Fibroblast of lung (primary cell): ENCODE measurements at regions not wholly inside any gene's neighbourhood (a gene's known extent, or its start where the extent isn't known, plus 50 kb on each side); places are given as distances from the start of the nearest gene placed in this dataset.

Experiments
- DNase-seq, 2 donors: peaks; one replicate each; pipeline versions ENCODE4 v3.0.0 to v3.0.0-alpha.2; 2010; ENCODE audit warnings: low read depth in 2 of 2
- H2AFZ ChIP-seq: 2 replicates; pipeline ENCODE4 v1.5.1; 2012; ENCODE audit warnings: low read length, control low read depth, inconsistent platforms
- H3K27ac ChIP-seq: 2 replicates; pipeline ENCODE4 v1.5.1; 2011; ENCODE audit warnings: low read length, control low read depth; ENCODE audit not compliant: insufficient read depth
- H3K27me3 ChIP-seq: 2 replicates; pipeline ENCODE4 v1.5.1; 2011; ENCODE audit warnings: mild to moderate bottlenecking, low read length; ENCODE audit not compliant: control insufficient read depth, insufficient read depth
- H3K36me3 ChIP-seq: 2 replicates; pipeline ENCODE4 v1.5.1; 2011; ENCODE audit warnings: low read length; ENCODE audit not compliant: control insufficient read depth, insufficient read depth
- H3K4me1 ChIP-seq: 2 replicates; pipeline ENCODE4 v1.5.1; 2011; ENCODE audit warnings: low read length; ENCODE audit not compliant: control insufficient read depth, insufficient read depth; ENCODE audit errors: extremely low read depth
- H3K4me2 ChIP-seq: 2 replicates; pipeline ENCODE4 v1.5.1; 2011; ENCODE audit warnings: low read length, control low read depth; ENCODE audit not compliant: insufficient read depth; ENCODE audit errors: extremely low read depth
- H3K4me3 ChIP-seq, 4 experiments: fragments of 200-600 bp in 1 of 4; sonication (generic) in 1 of 4; replicated peaks in 1 of 4; 2 replicates each; pipeline ENCODE4 v1.5.1; 2011 to 2016; ENCODE audit warnings: low read length in 4 of 4, low read depth in 3 of 4, mild to moderate bottlenecking in 3 of 4, control low read depth in 2 of 4, inconsistent platforms in 1 of 4, mixed read lengths in 1 of 4; ENCODE audit not compliant: insufficient read depth in 1 of 4; ENCODE audit errors: control extremely low read depth in 1 of 4
- H3K79me2 ChIP-seq: 2 replicates; pipeline ENCODE4 v1.5.1; 2012; ENCODE audit warnings: mild to moderate bottlenecking, low read length, inconsistent platforms; ENCODE audit not compliant: control insufficient read depth, insufficient read depth
- H3K9ac ChIP-seq: 2 replicates; pipeline ENCODE4 v1.5.1; 2011; ENCODE audit warnings: mild to moderate bottlenecking, low read length, control low read depth; ENCODE audit not compliant: insufficient read depth
- H3K9me3 ChIP-seq: 2 replicates; pipeline ENCODE4 v1.5.1; 2012; ENCODE audit warnings: low read depth, low read length; ENCODE audit not compliant: control insufficient read depth, insufficient read depth
- H4K20me1 ChIP-seq: 2 replicates; pipeline ENCODE4 v1.5.1; 2011; ENCODE audit warnings: low read length; ENCODE audit not compliant: control insufficient read depth, insufficient read depth; ENCODE audit errors: extremely low read depth
- CTCF ChIP-seq, 2 donors: IDR thresholded peaks in 1 of 2; conservative IDR thresholded peaks in 1 of 2; 1 replicate in 1 of 2; 2 replicates in 1 of 2; pipeline ENCODE4 v1.5.1; 2011 to 2012; ENCODE audit warnings: low read length in 2 of 2, control low read depth in 1 of 2, inconsistent platforms in 1 of 2, low read depth in 1 of 2, mild to moderate bottlenecking in 1 of 2
- EZH2 ChIP-seq: IDR thresholded peaks from 2 replicates; pipeline ENCODE4 v1.5.1; 2012; ENCODE audit warnings: low read length, control low read depth, mild to moderate bottlenecking; ENCODE audit errors: missing control alignments

GRCh38 chr18:40570615-40571014 is 1384.4 kb upstream of the PIK3C3 start:
- Histone ChIP-seq H3K4me2 (no peak overlapping the region), H3K27me3 (no peaks in the 10 kb centered on the region), H3K79me2 (no peaks in the 10 kb centered on the region), H3K9me3 (no peaks in the 10 kb centered on the region), H3K4me3 (no peak overlapping the region), H3K27ac (no peak overlapping the region), H3K4me1 (no peaks in the 10 kb centered on the region), H2AFZ (no peak overlapping the region), H3K36me3 (no peaks in the 10 kb centered on the region), H4K20me1 (no peaks in the 10 kb centered on the region), H3K9ac (no peak overlapping the region)
- no peak for DNase-seq
- TF ChIP-seq CTCF (conservative IDR thresholded peaks at IDR 0.05 in 1 of 2, IDR thresholded peaks at IDR 0.05 in 1 of 2; ENCODE audit: low read depth in 1 of 2, low read length in 2 of 2) (no peak), EZH2 (no peak)

DNA sequence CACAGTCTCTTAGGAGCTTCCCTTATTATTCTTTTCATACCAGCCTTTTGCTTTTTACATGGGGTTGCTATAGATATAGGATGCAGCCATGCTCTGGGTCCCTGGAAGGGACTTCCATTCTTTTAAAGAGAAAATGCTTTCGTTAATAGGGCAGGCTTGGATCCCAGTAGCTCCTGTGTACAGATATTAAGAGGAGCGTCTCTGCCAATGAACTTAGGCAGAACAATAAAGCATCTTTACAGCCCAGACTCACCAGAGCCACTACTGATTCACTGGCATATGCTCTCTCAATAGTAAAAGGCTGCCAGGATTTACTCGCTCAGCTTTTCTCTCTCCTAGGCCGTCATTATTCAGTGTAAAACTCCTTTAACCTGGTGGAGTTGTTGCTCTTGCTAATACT is 1385.4 kb upstream of the PIK3C3 start:
- Histone ChIP-seq H3K4me1 (no peaks in the 10 kb centered on the region), H3K36me3 (no peaks in the 10 kb centered on the region), H3K4me2 (no peak overlapping the region), H3K27ac (no peak overlapping the region), H3K27me3 (no peaks in the 10 kb centered on the region), H2AFZ (no peak overlapping the region), H3K79me2 (no peaks in the 10 kb centered on the region), H3K9me3 (no peaks in the 10 kb centered on the region), H3K9ac (no peak overlapping the region), H4K20me1 (no peaks in the 10 kb centered on the region), H3K4me3 (no peak overlapping the region)
- DNase-seq: no peak
- no peak for TF ChIP-seq CTCF (conservative IDR thresholded peaks at IDR 0.05 in 1 of 2, IDR thresholded peaks at IDR 0.05 in 1 of 2; ENCODE audit: low read depth in 1 of 2, low read length in 2 of 2)
- no peak for TF ChIP-seq EZH2

DNA sequence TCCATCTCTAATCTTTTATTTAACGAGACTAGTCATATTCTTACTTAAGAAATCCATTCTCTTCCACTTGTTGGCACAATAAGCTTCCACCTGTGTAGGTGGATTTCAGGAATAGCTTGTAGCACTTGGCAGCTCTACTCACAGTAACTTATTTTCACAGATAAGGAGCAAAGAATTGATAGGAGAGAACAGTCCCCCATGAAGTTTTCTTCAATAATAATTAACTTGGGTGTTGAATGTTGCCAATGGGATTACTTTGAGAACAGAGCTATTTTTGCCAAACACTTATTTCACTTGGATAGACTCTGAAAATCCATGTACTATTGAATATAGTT is 1388.6 kb upstream of the PIK3C3 start:
- H3K9ac ChIP-seq: no peak overlapping the region
- no peak overlapping the region for H3K27ac ChIP-seq
- H3K4me2 ChIP-seq: no peak overlapping the region
- no peaks in the 10 kb centered on the region for H3K79me2 ChIP-seq
- H3K4me3 ChIP-seq: no peak overlapping the region
- no peaks in the 10 kb centered on the region for H3K36me3 ChIP-seq
- no peaks in the 10 kb centered on the region for H3K27me3 ChIP-seq
- TF ChIP-seq CTCF (conservative IDR thresholded peaks at IDR 0.05 in 1 of 2, IDR thresholded peaks at IDR 0.05 in 1 of 2; ENCODE audit: low read depth in 1 of 2, low read length in 2 of 2) (no peak), EZH2 (no peak)
- no peaks in the 10 kb centered on the region for H4K20me1 ChIP-seq
- no peak overlapping the region for H2AFZ ChIP-seq
- no peaks in the 10 kb centered on the region for H3K4me1 ChIP-seq
- DNase-seq: no peak
- no peaks in the 10 kb centered on the region for H3K9me3 ChIP-seq
